ENCODE measurements at regions not wholly inside any gene's neighbourhood (a gene's known extent, or its start where the extent isn't known, plus 50 kb on each side); places are given as distances from the start of the nearest gene placed in this dataset.

DNA sequence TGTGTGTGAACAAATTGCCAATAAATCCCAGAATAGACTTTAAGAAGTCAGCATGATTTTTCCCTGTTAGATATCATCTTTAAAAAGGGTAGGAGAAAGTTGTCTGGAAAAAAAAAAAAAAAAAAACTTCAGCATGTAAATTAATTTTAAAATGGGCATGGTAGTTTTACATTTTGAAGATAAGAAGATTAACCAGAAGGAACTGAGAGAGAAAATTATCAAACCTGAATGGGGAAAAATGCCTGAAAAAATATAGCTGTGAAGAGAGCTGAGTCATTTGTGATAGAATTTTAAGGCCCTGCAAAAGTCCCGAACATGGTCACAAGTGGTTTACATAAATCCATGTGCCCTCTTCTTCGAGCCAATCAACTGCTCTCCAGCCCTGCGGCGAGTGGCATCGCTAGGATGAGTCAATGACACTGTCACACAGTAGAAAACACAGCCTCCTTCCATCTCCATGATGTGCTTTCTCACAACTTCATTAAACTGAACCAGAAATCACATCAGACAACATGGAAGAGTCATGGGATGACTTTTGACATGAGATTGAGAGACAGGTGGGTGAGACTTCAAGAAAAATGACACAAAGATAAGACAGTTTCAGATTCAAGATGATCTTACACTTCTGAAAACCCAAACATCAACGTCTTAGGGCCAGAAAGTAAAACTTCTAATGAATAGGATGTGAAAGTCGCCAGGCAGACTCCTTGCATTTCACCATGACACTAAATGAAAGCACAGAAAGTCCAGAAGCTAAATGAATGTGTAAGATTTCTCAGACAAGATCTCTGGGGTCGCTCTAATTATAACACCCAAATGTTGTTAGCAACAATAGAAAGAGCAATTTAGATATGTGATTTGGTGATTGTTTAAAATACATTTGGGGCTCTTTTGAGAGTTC, 273.0 kb upstream of the ID2 start:
- in situ Hi-C loops (cut with MboI), result no loop called here
- H3K27me3 ChIP-seq (replicated peaks; ENCODE audit: insufficient read depth), result no peaks in the 10 kb centered on the region
- 0 out of 2 replicates have a peak, but pooled peaks cover 6% of the 10 kb centered on the region for H3F3A ChIP-seq (ENCODE audit: insufficient read depth)
- no peak for TF ChIP-seq EZH2 (IDR thresholded peaks at IDR 0.05; ENCODE audit: insufficient read depth, poor library complexity, severe bottlenecking)
- TF ChIP-seq EZH2phosphoT487 (IDR thresholded peaks at IDR 0.05; ENCODE audit: insufficient read depth, low read depth), result no peak
- H3K4me2 ChIP-seq (ENCODE audit: unreplicated experiment), result no peak overlapping the region
- H3K79me2 ChIP-seq (ENCODE audit: insufficient read depth), result no peaks in the 10 kb centered on the region
- WGBS, 2 experiments (ENCODE audit: low coverage in 1 of 2, low lambda C conversion rate in 2 of 2, missing lambda C conversion rate in 2 of 2), result 86 to 90% methylated on average over 8 of the region's 8 CpGs
- no peak overlapping the region for H3K4me3 ChIP-seq
- H2AFZ ChIP-seq, result no peak overlapping the region
- peaks cover 12% of the 10 kb centered on the region for H3K4me1 ChIP-seq (ENCODE audit: insufficient read depth)
- no peak overlapping the region for H3K27ac ChIP-seq
- H3K9me2 ChIP-seq (ENCODE audit: insufficient read depth), result no peaks in the 10 kb centered on the region
- no peaks in the 10 kb centered on the region for H3K36me3 ChIP-seq (ENCODE audit: low read depth)
- no peak for DNase-seq
- H3K9me3 ChIP-seq (ENCODE audit: low read depth), result no peaks in the 10 kb centered on the region
- no peaks in the 10 kb centered on the region for H4K20me1 ChIP-seq (ENCODE audit: insufficient read depth)
- no peak overlapping the region for H3K9ac ChIP-seq

DNA sequence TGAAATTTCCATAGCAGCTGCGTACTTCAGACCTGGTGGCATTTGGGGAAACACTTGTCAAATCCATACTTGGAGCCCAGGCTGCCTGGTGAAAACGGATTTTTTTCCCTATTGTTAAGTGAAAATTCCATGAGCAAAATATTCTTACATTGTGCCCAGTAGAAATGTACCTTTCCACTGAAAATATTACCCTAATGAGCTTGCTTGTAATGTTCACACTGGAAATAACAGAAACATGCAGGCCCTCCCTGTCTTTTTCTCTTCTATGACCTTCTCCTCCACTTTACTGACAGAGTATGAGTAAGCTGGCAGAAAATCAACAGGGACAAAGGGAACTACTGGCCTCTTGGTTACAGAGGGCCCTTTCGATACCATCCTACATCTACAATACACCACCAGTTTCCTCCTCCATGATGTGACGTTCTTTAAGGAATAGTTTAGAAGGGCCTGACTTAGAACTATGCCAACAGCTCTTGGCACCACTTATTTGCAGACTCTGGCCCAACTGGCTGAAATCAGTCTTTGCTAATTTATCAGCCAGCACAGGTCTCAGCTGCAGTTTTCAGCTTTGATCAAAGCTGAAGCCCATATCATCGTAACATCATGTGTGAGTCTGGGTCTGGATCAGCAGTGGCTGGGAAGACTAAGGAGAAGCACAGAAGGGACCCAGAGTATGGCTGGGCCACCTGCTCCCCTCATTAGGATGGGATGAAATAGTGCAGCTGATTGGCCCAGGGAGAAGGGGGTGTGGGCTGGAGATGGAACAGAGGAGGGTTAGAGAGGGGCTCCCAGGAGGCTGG, 272.2 kb upstream of the ID2 start:
- H3K4me3 ChIP-seq, result no peak overlapping the region
- in situ Hi-C loops (cut with MboI), result no loop called here
- no peak overlapping the region for H3K9ac ChIP-seq
- H3K36me3 ChIP-seq (ENCODE audit: low read depth), result no peaks in the 10 kb centered on the region
- peak; percentile 41 for DNase-seq
- TF ChIP-seq EZH2phosphoT487 (IDR thresholded peaks at IDR 0.05; ENCODE audit: insufficient read depth, low read depth), result no peak
- TF ChIP-seq EZH2 (IDR thresholded peaks at IDR 0.05; ENCODE audit: insufficient read depth, poor library complexity, severe bottlenecking), result no peak
- 87 to 88% methylated on average over 5 of the region's 5 CpGs for WGBS, 2 experiments (ENCODE audit: low coverage in 1 of 2, low lambda C conversion rate in 2 of 2, missing lambda C conversion rate in 2 of 2)
- H3K27me3 ChIP-seq (replicated peaks; ENCODE audit: insufficient read depth), result no peaks in the 10 kb centered on the region
- H3K4me2 ChIP-seq (ENCODE audit: unreplicated experiment), result no peak overlapping the region
- H2AFZ ChIP-seq, result no peak overlapping the region
- H3K9me2 ChIP-seq (ENCODE audit: insufficient read depth), result no peaks in the 10 kb centered on the region
- H3K4me1 ChIP-seq (ENCODE audit: insufficient read depth), result peaks cover 12% of the 10 kb centered on the region
- 0 out of 2 replicates have a peak, but pooled peaks cover 6% of the 10 kb centered on the region for H3F3A ChIP-seq (ENCODE audit: insufficient read depth)
- H3K79me2 ChIP-seq (ENCODE audit: insufficient read depth), result no peaks in the 10 kb centered on the region
- H4K20me1 ChIP-seq (ENCODE audit: insufficient read depth), result no peaks in the 10 kb centered on the region
- no peaks in the 10 kb centered on the region for H3K9me3 ChIP-seq (ENCODE audit: low read depth)
- H3K27ac ChIP-seq, result no peak overlapping the region

DNA sequence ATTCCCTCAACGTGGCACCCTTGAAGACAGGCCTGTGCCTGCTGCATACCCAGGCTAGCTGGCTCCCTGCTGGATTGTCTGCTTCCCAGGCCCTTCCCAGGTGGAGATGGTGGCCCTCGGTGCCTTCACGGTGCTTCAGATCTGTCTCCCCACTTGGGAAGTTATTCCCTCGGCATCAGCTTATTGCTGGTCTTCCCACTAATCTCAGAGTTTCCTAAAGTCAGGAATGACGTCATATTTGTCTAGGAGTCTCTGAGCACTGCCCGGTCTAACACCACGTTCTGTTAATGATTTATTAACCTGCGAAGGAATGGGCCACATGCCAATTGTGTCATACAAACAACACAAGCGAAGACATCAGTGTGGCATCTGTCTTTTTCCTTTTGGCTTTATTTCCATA, 269.8 kb upstream of the ID2 start:
- Histone ChIP-seq H3K27me3 (replicated peaks; ENCODE audit: insufficient read depth) (no peaks in the 10 kb centered on the region), H3K9me3 (ENCODE audit: low read depth) (no peaks in the 10 kb centered on the region), H4K20me1 (ENCODE audit: insufficient read depth) (no peaks in the 10 kb centered on the region), H3K9ac (0 out of 2 replicates have a peak overlapping the region, but pooled peaks have one; percentile 3), H3K4me3 (peak overlapping the region; percentile 29; the same call in 1 of the 2 replicates), H3K27ac (peak overlapping the region; percentile 34; the same call in 1 of the 2 replicates), H3K9me2 (ENCODE audit: insufficient read depth) (no peaks in the 10 kb centered on the region), H3K79me2 (ENCODE audit: insufficient read depth) (no peaks in the 10 kb centered on the region), H3K4me2 (ENCODE audit: unreplicated experiment) (peak overlapping the region; percentile 56), H3F3A (ENCODE audit: insufficient read depth) (0 out of 2 replicates have a peak, but pooled peaks cover 6% of the 10 kb centered on the region), H3K4me1 (ENCODE audit: insufficient read depth) (peaks cover 12% of the 10 kb centered on the region), H2AFZ (peak overlapping the region; percentile 64), H3K36me3 (ENCODE audit: low read depth) (no peaks in the 10 kb centered on the region)
- peak; percentile 49 for DNase-seq
- in situ Hi-C loops (cut with MboI), result no loop called here
- no peak for TF ChIP-seq EZH2 (IDR thresholded peaks at IDR 0.05; ENCODE audit: insufficient read depth, poor library complexity, severe bottlenecking)
- no peak for TF ChIP-seq EZH2phosphoT487 (IDR thresholded peaks at IDR 0.05; ENCODE audit: insufficient read depth, low read depth)
- 27 to 33% methylated on average over 9 of the region's 9 CpGs for WGBS, 2 experiments (ENCODE audit: low coverage in 1 of 2, low lambda C conversion rate in 2 of 2, missing lambda C conversion rate in 2 of 2)

DNA sequence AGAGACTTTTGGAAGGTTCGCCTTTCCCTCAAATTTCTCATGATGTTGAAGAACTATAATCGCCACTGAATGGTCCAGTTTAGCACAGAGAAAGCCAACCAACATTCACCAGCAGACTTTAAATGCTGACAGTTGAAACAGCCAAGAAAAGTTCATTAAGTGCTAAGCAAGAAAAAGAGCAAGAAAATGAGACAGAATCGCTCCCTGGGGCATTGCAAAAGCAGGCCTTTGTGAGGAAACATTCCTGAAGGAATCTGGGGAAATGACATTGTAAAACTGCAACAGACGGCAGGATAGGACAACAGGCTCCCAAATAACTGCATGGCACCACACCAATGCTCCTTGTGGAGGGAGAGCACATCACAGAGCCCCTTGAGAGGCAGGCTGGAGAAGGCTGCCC, 269.3 kb upstream of the ID2 start:
- 0 out of 2 replicates have a peak, but pooled peaks cover 6% of the 10 kb centered on the region for H3F3A ChIP-seq (ENCODE audit: insufficient read depth)
- peak overlapping the region; percentile 3; the same call in 1 of the 2 replicates for H3K9ac ChIP-seq
- H3K9me3 ChIP-seq (ENCODE audit: low read depth), result no peaks in the 10 kb centered on the region
- peak overlapping the region; percentile 29; the same call in 1 of the 2 replicates for H3K4me3 ChIP-seq
- H3K36me3 ChIP-seq (ENCODE audit: low read depth), result no peaks in the 10 kb centered on the region
- H2AFZ ChIP-seq, result peak overlapping the region; percentile 64
- H3K4me1 ChIP-seq (ENCODE audit: insufficient read depth), result peaks cover 12% of the 10 kb centered on the region
- no peak for TF ChIP-seq EZH2phosphoT487 (IDR thresholded peaks at IDR 0.05; ENCODE audit: insufficient read depth, low read depth)
- TF ChIP-seq EZH2 (IDR thresholded peaks at IDR 0.05; ENCODE audit: insufficient read depth, poor library complexity, severe bottlenecking), result no peak
- H3K27me3 ChIP-seq (replicated peaks; ENCODE audit: insufficient read depth), result no peaks in the 10 kb centered on the region
- no peaks in the 10 kb centered on the region for H3K9me2 ChIP-seq (ENCODE audit: insufficient read depth)
- WGBS, 2 experiments (ENCODE audit: low coverage in 1 of 2, low lambda C conversion rate in 2 of 2, missing lambda C conversion rate in 2 of 2), result 3 to 6% methylated on average over 4 of the region's 4 CpGs
- no peaks in the 10 kb centered on the region for H3K79me2 ChIP-seq (ENCODE audit: insufficient read depth)
- peak; percentile 73 for DNase-seq
- in situ Hi-C loops (cut with MboI), result no loop called here
- no peaks in the 10 kb centered on the region for H4K20me1 ChIP-seq (ENCODE audit: insufficient read depth)
- peak overlapping the region; percentile 34; the same call in 1 of the 2 replicates for H3K27ac ChIP-seq
- peak overlapping the region; percentile 56 for H3K4me2 ChIP-seq (ENCODE audit: unreplicated experiment)

All from GM23248 (cell line).